IPS-20b (cell line): ENCODE measurements at regions not wholly inside any gene's neighbourhood (a gene's known extent, or its start where the extent isn't known, plus 50 kb on each side); places are given as distances from the start of the nearest gene placed in this dataset.

Source experiments
- H3K27ac ChIP-seq: one replicate; pipeline ENCODE4 v1.5.1; 2013; ENCODE audit warnings: low read length
- H3K27me3 ChIP-seq: 2 replicates; pipeline ENCODE4 v1.6.1; 2013; ENCODE audit warnings: mild to moderate bottlenecking, low read length, inconsistent platforms; ENCODE audit not compliant: insufficient read depth
- H3K36me3 ChIP-seq: 2 replicates; pipeline ENCODE4 v1.6.1; 2013; ENCODE audit warnings: low read depth, mild to moderate bottlenecking, inconsistent platforms, low read length, moderate library complexity; ENCODE audit not compliant: insufficient read depth
- H3K4me1 ChIP-seq: 2 replicates; pipeline ENCODE4 v1.6.1; 2013; ENCODE audit warnings: mild to moderate bottlenecking, control low read depth, inconsistent platforms, low read length, moderate library complexity; ENCODE audit not compliant: insufficient read depth
- H3K4me3 ChIP-seq: 2 replicates; pipeline ENCODE4 v1.5.1; 2013; ENCODE audit warnings: mild to moderate bottlenecking, low read length, inconsistent platforms
- H3K9ac ChIP-seq: 2 replicates; pipeline ENCODE4 v1.6.1; 2013; ENCODE audit warnings: low read depth, mild to moderate bottlenecking, inconsistent platforms, low read length, moderate library complexity
- H3K9me3 ChIP-seq: 2 replicates; pipeline ENCODE4 v1.6.1; 2013; ENCODE audit warnings: mild to moderate bottlenecking, low read depth, low read length, inconsistent platforms; ENCODE audit not compliant: insufficient read depth

DNA sequence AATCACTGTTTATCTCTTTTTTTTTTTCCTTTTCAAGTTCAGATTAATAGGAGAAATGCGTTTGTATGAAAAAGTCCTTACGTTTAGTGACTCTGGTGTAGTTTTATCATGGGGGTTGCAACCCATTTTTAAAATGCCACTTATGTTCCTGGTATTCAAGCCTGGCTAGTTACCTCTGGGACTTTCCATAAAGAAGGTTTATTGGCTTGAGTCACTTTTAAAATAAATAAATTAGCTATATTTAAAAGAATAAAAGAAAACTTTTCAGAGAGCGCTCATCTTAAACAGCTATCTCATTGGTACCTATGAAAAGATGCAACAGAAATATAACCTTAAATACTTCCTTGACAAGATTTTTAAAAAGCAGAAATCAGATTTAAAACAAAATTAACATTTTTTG is 275.0 kb upstream of the IL1RAPL1 start:
- Histone ChIP-seq H3K27ac (no peak overlapping the region), H3K4me1 (no peaks in the 10 kb centered on the region), H3K4me3 (no peak overlapping the region), H3K9ac (no peak overlapping the region), H3K36me3 (no peaks in the 10 kb centered on the region), H3K27me3 (no peaks in the 10 kb centered on the region), H3K9me3 (no peaks in the 10 kb centered on the region)

DNA sequence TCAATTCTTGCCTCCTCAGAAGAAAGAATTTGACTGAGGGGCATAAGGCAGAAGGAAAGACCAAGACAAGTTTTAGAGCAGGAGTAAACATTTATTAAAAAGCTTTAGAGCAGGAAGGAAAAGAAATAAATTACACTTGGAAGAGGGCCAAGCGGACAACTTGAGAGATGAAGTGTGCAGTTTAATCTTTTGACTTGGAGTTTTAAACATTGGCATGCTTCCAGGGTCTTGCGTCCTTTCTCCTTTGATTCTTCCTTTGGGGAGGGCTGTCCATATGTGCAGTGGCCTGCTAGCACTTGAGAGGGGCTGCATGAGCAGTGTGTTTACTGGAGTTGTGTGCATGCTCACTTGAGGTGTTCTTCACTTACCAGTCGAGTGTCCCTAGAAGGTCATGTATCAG is 275.8 kb upstream of the IL1RAPL1 start:
- no peak overlapping the region for H3K4me3 ChIP-seq
- no peaks in the 10 kb centered on the region for H3K27me3 ChIP-seq
- no peak overlapping the region for H3K27ac ChIP-seq
- no peaks in the 10 kb centered on the region for H3K9me3 ChIP-seq
- H3K4me1 ChIP-seq = no peaks in the 10 kb centered on the region
- H3K36me3 ChIP-seq = no peaks in the 10 kb centered on the region
- H3K9ac ChIP-seq = no peak overlapping the region

DNA sequence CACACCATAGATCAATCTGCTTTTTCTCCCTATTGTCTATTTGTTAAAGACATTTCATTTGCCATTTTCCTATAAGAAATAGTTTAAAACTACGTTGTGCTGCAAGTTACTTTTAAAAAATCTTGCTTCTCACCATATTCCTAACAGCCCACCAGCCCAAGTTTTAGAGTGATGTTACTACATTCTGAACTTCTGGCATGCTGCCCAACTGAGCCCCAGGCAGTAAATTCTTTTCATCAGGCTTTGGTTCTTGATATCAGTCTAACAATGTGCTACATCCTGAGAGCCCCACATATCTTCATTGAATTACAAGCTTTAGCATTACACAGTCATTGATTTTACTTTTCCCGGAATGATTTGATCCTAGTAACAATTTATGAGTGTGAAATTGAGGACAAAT is 283.8 kb upstream of the IL1RAPL1 start:
- H3K4me1 ChIP-seq = no peaks in the 10 kb centered on the region
- no peak overlapping the region for H3K4me3 ChIP-seq
- H3K27ac ChIP-seq = no peak overlapping the region
- no peak overlapping the region for H3K9ac ChIP-seq
- H3K9me3 ChIP-seq = peaks cover 1% of the 10 kb centered on the region; the same call in 1 of the 2 replicates
- no peaks in the 10 kb centered on the region for H3K36me3 ChIP-seq
- no peaks in the 10 kb centered on the region for H3K27me3 ChIP-seq

DNA sequence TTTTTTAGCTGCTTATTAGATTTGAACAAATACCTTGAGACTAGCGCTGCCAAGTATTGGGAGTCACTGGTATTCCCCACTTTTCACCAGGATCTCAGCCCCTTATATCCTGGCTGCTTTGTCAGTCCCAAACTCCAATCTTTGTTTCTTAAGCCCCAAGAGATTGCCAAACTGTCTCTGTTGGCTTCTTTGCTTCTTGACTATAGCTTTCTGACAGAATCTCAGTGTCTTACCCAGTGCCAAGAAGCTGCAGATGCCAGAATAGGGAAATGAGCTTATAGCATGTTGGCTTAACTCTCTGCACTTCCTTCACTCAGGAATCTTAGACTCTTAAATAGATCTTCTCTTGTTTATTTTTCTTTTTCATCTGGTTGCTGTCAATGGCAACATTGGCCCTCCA is 297.5 kb upstream of the DCAF8L1 start:
- Histone ChIP-seq H3K9ac (no peak overlapping the region), H3K9me3 (no peaks in the 10 kb centered on the region), H3K36me3 (no peaks in the 10 kb centered on the region), H3K4me3 (no peak overlapping the region), H3K27me3 (no peaks in the 10 kb centered on the region), H3K27ac (no peak overlapping the region), H3K4me1 (no peaks in the 10 kb centered on the region)

DNA sequence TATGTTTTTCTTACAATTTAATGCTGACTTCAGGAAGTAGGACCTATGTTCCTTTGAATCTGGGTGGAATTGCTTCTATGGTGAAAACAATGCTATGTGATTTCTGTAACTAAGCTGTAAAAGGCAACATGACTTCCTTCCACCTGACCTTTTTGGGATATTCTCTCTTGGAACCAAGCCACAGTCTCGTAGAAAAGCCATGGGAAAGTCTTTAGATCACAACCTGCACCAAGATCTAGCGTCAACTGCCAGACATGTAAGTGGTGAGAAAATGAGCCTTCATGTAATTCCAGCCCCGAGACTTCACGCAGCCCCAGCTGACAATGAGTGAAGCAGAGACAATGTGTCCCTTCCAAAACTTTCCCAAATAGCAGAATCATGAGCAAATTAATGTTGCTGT is 297.0 kb upstream of the DCAF8L1 start:
- Histone ChIP-seq H3K4me3 (no peak overlapping the region), H3K27ac (no peak overlapping the region), H3K9me3 (no peaks in the 10 kb centered on the region), H3K27me3 (no peaks in the 10 kb centered on the region), H3K4me1 (no peaks in the 10 kb centered on the region), H3K36me3 (no peaks in the 10 kb centered on the region), H3K9ac (no peak overlapping the region)

DNA sequence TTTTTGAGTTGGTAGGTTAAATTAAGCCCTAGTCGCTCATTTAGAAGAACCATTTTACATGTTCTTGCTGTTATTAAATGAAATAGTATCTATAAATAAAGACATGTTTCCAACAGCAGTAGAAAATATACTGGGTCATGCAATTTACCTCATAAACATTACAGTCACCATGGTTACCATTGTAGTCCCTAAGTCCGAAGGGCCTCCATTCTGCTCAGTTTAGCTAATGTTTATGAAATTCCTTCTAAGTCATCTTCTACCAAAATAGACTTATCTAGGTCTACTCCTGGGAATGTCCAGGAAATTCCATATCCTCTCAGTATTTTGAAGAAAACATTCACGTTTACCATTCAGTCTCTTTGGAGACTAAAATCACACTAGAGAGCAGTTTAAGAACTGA is 292.5 kb upstream of the DCAF8L1 start:
- Histone ChIP-seq H3K9ac (no peak overlapping the region), H3K4me3 (no peak overlapping the region), H3K4me1 (no peaks in the 10 kb centered on the region), H3K9me3 (no peaks in the 10 kb centered on the region), H3K27ac (no peak overlapping the region), H3K36me3 (no peaks in the 10 kb centered on the region), H3K27me3 (no peaks in the 10 kb centered on the region)

DNA sequence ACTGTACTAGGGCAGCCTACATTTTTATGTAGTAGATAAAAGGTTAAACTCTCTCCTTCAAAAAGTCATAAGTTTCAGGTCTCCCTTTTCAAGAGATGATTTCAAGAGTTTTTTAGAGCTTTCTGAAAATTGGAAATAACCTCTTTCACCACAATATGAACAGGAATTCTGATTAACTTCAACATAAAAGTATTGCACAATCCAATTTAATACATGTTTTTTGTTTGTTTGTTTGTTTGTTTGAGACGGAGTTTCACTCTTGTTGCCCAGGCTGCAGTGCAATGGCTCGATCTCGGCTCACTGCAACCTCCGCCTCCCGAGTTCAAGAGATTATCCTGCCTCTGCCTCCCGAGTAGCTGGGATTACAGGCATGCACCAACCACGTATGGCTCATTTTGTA is 265.4 kb upstream of the DCAF8L1 start:
- no peaks in the 10 kb centered on the region for H3K27me3 ChIP-seq
- no peak overlapping the region for H3K9ac ChIP-seq
- H3K36me3 ChIP-seq = no peaks in the 10 kb centered on the region
- no peaks in the 10 kb centered on the region for H3K9me3 ChIP-seq
- H3K4me1 ChIP-seq = no peaks in the 10 kb centered on the region
- no peak overlapping the region for H3K4me3 ChIP-seq
- no peak overlapping the region for H3K27ac ChIP-seq

DNA sequence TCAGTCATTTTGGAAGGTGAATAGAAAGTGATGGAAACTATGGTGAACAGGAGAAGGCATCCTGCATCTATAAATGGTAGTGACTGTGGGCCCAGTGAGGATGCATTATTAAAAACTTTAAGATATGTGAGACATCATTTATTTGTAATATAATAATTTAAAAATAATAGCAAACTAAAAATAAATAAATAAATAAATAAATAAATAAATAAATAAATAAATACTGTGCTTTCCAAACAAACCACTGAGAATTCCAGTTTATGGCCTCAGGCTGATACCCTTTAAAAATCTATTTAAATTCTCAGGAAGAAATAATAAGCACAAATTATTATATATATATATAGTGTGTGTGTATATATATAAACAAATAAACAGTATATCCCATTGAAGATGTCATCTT is 248.0 kb upstream of the DCAF8L1 start:
- no peaks in the 10 kb centered on the region for H3K9me3 ChIP-seq
- no peaks in the 10 kb centered on the region for H3K36me3 ChIP-seq
- H3K4me3 ChIP-seq = no peak overlapping the region
- H3K27me3 ChIP-seq = no peaks in the 10 kb centered on the region
- no peak overlapping the region for H3K9ac ChIP-seq
- H3K27ac ChIP-seq = no peak overlapping the region
- no peaks in the 10 kb centered on the region for H3K4me1 ChIP-seq

DNA sequence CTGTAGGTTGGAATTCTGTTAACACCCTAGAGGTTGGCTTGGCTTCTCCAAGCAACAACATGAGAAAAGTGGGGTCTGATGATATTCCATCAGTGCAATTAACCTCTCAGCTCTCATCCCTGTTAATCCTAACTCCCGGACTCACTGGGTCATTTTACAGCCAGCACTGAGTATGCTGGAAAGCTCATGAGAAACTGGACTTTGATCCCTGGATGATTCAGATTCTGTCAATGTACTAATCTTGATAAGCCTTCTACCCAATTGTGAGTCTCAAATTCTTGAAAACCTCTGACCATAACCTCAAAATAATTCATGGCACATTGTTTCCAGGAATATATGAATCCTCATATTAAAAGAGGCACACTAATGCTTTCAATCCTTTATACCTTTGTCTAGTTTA is 244.3 kb upstream of the DCAF8L1 start:
- no peak overlapping the region for H3K4me3 ChIP-seq
- no peak overlapping the region for H3K27ac ChIP-seq
- no peaks in the 10 kb centered on the region for H3K27me3 ChIP-seq
- H3K9ac ChIP-seq = no peak overlapping the region
- H3K36me3 ChIP-seq = no peaks in the 10 kb centered on the region
- H3K4me1 ChIP-seq = no peaks in the 10 kb centered on the region
- H3K9me3 ChIP-seq = no peaks in the 10 kb centered on the region

DNA sequence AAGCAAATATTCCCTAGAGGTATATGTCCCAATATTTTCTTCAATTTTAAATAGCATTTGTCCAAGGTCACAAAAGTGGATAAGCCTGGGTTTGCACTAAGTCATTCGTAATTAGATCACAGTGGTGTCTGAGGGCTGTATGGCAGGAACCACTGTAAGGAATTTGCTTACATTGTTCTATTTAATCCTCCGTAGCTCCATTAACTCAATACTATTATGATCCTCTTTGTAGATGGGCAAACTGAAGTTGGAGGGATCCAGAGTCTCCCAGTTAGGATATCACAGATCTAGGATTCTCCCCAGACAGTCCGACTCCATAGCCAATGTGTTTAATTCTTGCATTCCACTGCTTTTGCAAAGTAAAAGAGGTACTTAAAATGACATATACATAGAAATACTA is 242.7 kb upstream of the DCAF8L1 start:
- H3K4me1 ChIP-seq = no peaks in the 10 kb centered on the region
- H3K36me3 ChIP-seq = no peaks in the 10 kb centered on the region
- no peaks in the 10 kb centered on the region for H3K27me3 ChIP-seq
- H3K27ac ChIP-seq = no peak overlapping the region
- H3K9ac ChIP-seq = no peak overlapping the region
- H3K4me3 ChIP-seq = no peak overlapping the region
- no peaks in the 10 kb centered on the region for H3K9me3 ChIP-seq

DNA sequence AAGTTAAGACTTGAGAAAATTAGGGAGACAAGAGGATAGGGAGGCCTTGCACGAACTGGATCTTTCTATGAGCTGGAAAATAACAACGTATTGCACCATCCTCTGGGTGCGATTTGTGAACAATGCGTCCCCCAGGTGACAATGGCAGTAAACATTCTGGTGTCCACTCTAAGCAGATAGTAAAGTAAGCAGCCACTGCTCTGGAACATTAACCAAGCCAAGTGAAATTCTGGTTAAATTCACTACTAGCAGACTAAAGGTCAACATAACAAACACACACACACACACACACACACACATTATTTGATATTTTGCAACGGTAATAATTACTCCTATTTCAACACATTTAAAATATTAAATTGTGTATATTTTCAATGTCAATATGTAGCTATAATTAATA is 242.2 kb upstream of the DCAF8L1 start:
- Histone ChIP-seq H3K4me1 (no peaks in the 10 kb centered on the region), H3K27ac (no peak overlapping the region), H3K9ac (no peak overlapping the region), H3K27me3 (no peaks in the 10 kb centered on the region), H3K9me3 (no peaks in the 10 kb centered on the region), H3K4me3 (no peak overlapping the region), H3K36me3 (no peaks in the 10 kb centered on the region)

DNA sequence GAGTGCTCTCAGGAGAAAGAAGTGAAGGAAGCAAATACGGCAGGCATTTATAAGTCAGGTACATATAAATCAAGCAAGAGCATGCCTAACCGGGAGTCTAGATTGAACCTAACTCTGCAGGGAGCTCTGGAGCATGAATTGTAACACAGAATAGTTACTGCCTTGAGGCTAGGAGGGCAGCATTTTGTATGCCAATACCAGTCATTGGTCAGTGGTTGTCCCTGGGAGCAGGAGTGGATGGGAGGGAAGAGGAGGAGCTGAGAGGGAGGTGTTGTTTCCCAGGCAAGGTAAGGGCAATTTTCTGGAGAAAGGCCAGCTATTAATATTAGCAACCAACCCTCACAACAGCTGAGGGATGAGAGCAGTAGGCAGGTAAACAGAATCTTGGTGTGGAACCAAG is 224.7 kb upstream of the DCAF8L1 start:
- Histone ChIP-seq H3K4me3 (no peak overlapping the region), H3K36me3 (no peaks in the 10 kb centered on the region), H3K9ac (no peak overlapping the region), H3K9me3 (no peaks in the 10 kb centered on the region), H3K4me1 (no peaks in the 10 kb centered on the region), H3K27ac (no peak overlapping the region), H3K27me3 (no peaks in the 10 kb centered on the region; the same call in 1 of the 2 replicates)

DNA sequence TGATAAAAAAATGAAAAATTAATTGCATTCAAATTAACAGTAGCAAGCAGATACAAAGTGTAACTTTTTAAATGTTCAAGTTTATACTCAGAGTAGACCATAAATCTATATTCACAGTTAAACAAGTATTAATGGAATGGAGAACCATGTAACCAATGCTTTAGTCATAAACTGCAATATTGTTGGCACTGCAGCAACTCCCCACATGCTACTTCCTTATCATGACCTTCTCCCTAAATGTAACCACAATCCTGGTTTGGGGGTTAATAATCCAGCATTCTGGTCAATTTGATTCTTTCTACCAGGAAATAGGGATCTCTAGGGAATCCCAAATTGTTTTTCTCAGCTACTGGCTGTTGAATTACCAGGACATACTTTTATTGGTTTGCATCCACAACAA is 223.9 kb upstream of the DCAF8L1 start:
- no peaks in the 10 kb centered on the region for H3K9me3 ChIP-seq
- no peaks in the 10 kb centered on the region for H3K36me3 ChIP-seq
- no peak overlapping the region for H3K27ac ChIP-seq
- H3K9ac ChIP-seq = no peak overlapping the region
- no peaks in the 10 kb centered on the region for H3K4me1 ChIP-seq
- H3K4me3 ChIP-seq = no peak overlapping the region
- no peaks in the 10 kb centered on the region; the same call in 1 of the 2 replicates for H3K27me3 ChIP-seq
